DND-41 (cell line): ENCODE measurements at regions not wholly inside any gene's neighbourhood (a gene's known extent, or its start where the extent isn't known, plus 50 kb on each side); places are given as distances from the start of the nearest gene placed in this dataset.
"Not testable (repeated sequence)": the region's sequence is repeated elsewhere in the genome, so short reads cannot be mapped to it uniquely, and the experiment has no call there.

Source experiments
- EZH2 ChIP-seq: IDR thresholded peaks from 3 replicates; pipeline ENCODE4 v1.6.1; 2012; ENCODE audit warnings: borderline replicate concordance, low read depth, mild to moderate bottlenecking, moderate library complexity, low read length, inconsistent platforms; ENCODE audit not compliant: severe bottlenecking
- TF ChIP-seq, protein P1 (sequence below): IDR thresholded peaks from 2 replicates; pipeline ENCODE4 v1.5.1; 2012; ENCODE audit warnings: borderline replicate concordance, low read length, moderate library complexity, mild to moderate bottlenecking; ENCODE audit not compliant: poor library complexity, severe bottlenecking; ENCODE audit errors: extremely low read depth

DNA sequence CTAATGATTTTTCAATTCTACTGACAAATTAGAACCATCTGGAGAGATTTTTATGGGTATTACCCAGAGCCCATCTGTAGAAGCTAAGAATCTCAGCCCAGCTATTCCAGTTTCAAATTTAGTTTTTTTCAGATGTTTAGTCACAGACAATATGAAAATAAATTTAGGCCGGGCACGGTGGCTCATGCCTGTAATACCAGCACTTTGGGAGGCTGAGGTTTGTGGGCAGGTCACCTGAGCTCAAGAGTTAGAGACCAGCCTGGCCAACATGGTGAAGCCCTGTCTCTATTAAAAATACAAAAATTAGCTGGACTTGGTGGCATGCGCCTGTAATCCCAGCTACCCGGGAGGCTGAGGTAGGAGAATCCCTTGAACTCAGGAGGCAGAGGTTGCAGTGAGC is 545.9 kb downstream of the PCDH7 start:
- TF ChIP-seq, protein P1, sequence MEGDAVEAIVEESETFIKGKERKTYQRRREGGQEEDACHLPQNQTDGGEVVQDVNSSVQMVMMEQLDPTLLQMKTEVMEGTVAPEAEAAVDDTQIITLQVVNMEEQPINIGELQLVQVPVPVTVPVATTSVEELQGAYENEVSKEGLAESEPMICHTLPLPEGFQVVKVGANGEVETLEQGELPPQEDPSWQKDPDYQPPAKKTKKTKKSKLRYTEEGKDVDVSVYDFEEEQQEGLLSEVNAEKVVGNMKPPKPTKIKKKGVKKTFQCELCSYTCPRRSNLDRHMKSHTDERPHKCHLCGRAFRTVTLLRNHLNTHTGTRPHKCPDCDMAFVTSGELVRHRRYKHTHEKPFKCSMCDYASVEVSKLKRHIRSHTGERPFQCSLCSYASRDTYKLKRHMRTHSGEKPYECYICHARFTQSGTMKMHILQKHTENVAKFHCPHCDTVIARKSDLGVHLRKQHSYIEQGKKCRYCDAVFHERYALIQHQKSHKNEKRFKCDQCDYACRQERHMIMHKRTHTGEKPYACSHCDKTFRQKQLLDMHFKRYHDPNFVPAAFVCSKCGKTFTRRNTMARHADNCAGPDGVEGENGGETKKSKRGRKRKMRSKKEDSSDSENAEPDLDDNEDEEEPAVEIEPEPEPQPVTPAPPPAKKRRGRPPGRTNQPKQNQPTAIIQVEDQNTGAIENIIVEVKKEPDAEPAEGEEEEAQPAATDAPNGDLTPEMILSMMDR = not testable (repeated sequence)
- not testable (repeated sequence) for TF ChIP-seq EZH2
